ENCODE measurements at regions not wholly inside any gene's neighbourhood (a gene's known extent, or its start where the extent isn't known, plus 50 kb on each side); places are given as distances from the start of the nearest gene placed in this dataset.

- DNase-seq (ENCODE audit: low read depth in 4 of 4, low spot score in 2 of 4), result no peak
These were observed 683.5 kb downstream of the LIG4 start for GRCh38 chr13:107531816-107532215.

- no peak for DNase-seq (ENCODE audit: low read depth in 4 of 4, low spot score in 2 of 4)
These were observed 684.2 kb downstream of the LIG4 start for GRCh38 chr13:107531180-107531579.

- DNase-seq (ENCODE audit: low read depth in 4 of 4, low spot score in 2 of 4), result no peak
These were observed 686.3 kb downstream of the LIG4 start for GRCh38 chr13:107529035-107529434.

GRCh38 chr13:107518780-107519179, 696.6 kb downstream of the LIG4 start:
- DNase-seq (ENCODE audit: low read depth in 4 of 4, low spot score in 2 of 4), result no peak

DNA sequence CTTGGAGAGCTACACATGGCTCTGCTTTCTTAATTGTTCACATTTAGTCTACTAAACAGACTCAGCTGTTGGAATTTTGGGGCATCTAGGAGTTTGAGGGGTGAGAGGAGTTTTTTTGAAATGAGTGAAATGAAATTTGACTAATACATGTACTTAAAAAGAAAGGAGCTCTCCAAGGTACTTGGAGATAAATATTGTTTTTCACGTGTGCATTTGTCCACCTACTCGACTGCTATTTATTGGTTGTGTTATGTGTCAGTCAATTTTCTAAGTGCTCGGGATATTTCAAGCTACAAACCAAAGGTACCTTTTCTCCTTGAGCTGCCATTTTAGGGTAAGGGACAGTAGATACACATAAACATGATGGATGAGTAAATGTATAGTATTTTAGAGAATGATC, 697.0 kb downstream of the LIG4 start:
- DNase-seq (ENCODE audit: low read depth in 4 of 4, low spot score in 2 of 4), result peak in 2 of 4 donors; percentile 1

GRCh38 chr13:107516517-107516916, 698.8 kb downstream of the LIG4 start:
- DNase-seq (ENCODE audit: low read depth in 4 of 4, low spot score in 2 of 4), result no peak

GRCh38 chr13:107512551-107512950, 702.8 kb downstream of the LIG4 start:
- no peak for DNase-seq (ENCODE audit: low read depth in 4 of 4, low spot score in 2 of 4)

GRCh38 chr13:107497661-107498060, 717.7 kb downstream of the LIG4 start:
- DNase-seq (ENCODE audit: low read depth in 4 of 4, low spot score in 2 of 4), result no peak

GRCh38 chr13:107493266-107493665, 722.1 kb downstream of the LIG4 start:
- no peak for DNase-seq (ENCODE audit: low read depth in 4 of 4, low spot score in 2 of 4)

DNA sequence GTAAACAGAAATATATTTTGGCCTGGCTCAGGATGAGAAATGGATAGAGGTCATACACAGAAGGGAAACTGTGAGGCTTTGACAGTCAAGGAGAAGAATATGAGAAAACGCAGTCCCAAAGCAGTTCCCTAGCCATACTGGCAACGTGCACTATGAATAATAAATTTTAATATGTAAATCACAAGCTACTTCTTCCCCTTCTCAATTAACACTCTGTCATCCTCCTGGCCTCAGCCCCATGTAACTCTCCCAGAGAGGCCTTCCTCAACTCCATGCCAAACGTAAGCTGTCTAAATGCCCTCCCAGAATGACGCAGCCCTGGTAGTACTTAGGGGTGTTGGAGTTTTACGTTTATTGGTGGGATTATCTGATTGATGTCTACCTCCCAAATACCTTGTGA, 732.6 kb downstream of the LIG4 start:
- no peak for DNase-seq (ENCODE audit: low read depth in 4 of 4, low spot score in 2 of 4)

GRCh38 chr13:107480130-107480529, 735.2 kb downstream of the LIG4 start:
- DNase-seq (ENCODE audit: low read depth in 4 of 4, low spot score in 2 of 4), result no peak

DNA sequence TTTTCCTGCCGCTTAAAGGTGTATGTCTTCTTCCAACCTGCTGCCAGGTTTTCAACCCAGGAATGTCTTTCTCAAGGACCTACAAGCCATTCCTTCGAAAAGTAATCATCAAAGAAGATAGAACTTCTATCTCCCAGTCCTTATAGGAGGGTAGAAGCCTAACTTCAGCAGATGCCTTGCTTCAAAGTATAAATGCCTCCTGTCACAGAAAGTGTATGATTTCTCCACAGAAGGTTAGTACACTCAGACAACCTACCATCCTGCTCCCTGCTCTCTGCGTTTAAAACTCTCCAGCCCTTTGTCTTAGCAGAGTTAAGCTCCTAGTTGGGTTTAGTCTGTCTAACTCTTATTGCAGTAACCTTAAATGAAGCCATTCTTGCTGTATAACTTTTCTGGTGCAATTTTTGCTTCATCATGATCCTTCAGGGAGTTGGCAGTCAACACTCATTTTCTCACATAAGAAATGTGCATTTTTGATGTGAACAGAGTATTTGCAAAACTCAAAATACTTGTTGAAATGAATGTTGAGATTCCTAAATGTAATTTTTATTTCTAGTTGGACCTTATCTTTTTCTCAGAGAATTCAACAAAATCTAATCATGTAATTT, 737.5 kb downstream of the LIG4 start:
- no peak for DNase-seq (ENCODE audit: low read depth in 4 of 4, low spot score in 2 of 4)

DNA sequence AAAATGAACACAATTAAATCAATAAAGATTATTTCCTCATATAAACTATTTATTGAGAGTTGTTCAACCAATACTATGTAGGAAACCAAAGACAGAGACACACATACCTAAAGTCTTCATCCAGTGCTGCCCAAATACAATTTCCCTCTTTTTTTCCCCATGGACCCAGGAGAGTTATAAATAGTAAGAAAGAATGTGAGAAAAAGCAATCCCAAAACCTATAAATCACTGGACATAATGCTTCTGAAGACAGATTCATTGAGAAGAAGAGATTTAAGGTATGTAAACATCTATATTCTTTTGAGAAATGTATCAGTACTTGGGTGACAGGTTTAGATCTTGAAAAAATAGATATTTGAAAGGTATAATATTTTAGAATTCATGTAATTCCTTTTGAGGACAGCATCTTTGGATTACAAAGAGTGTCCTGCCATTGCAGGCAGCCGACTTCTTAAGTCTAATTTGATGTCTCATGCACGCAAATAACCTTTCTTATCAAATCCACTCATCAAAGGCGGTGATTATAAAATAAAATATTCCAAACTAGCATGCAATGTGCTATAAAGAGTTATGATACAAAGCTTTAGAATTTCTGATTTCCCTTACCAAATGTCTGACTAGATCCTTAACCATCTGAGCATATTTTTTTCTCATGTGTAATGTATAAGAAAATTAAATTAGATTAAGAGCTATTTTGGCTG, 739.4 kb downstream of the LIG4 start:
- DNase-seq (ENCODE audit: low read depth in 4 of 4, low spot score in 2 of 4), result no peak

DNA sequence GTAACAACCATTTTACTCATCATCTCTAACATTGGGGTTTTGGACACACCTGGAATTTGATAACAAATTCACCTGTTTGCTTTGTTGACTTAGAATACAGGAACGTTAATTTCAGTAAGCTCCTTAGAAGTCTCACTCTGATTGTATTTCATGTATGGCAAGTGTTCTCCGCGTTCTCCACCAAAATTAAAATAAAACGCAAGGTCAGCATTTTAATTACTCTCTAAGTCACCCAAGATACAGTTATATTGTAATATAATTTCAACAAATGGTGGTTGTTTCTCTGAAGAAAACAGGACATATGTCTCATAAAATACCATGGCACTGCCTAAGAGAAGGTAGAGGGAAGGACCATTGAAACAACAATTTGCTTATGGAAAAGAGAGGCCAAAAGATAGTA, 742.1 kb downstream of the LIG4 start:
- no peak for DNase-seq (ENCODE audit: low read depth in 4 of 4, low spot score in 2 of 4)

- no peak for DNase-seq (ENCODE audit: low read depth in 4 of 4, low spot score in 2 of 4)
These were observed 748.8 kb downstream of the LIG4 start for GRCh38 chr13:107466326-107467099.

DNA sequence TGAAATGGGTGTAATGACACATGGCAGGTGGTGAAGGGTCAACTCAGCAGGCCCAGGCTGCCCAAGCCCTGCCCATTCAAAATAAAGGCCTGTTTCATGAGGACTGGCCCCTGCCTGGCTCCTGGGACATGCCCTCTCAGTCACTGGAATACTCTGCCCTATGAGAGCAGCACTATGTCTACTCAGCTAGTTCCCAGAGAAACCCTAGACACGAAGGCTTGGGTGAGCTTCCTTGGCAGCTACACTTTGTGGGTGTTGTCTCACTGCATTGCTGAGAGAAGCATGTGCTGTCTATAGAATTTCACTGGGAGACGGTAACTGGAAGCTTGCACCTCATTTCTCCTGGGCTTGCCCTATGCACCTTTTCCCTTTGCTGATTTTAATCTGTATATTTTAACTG, 752.8 kb downstream of the LIG4 start:
- DNase-seq (ENCODE audit: low read depth in 4 of 4, low spot score in 2 of 4), result no peak

DNA sequence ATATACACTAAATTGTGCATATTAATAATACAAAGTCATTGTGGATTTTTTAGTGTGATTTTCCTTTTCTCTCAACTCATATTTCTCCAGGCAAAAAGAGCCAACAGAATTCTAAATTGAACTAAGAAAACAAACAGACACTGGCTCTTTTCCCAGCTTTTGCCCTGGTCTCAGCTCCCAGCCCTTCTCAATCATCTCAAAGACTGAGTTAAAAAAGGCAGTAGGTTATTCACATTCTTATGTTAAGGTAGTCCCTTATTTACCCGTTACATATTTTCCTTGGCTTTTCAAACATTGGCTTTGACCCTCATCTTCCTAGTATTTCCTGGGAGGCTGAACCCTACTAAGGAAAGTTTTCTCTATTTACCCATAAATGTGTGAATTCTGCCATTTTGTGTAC, 753.6 kb downstream of the LIG4 start:
- DNase-seq (ENCODE audit: low read depth in 4 of 4, low spot score in 2 of 4), result no peak

- DNase-seq (ENCODE audit: low read depth in 4 of 4, low spot score in 2 of 4), result no peak
These were observed 755.9 kb downstream of the LIG4 start for GRCh38 chr13:107459430-107459829.

GRCh38 chr13:107458269-107458668, 757.1 kb downstream of the LIG4 start:
- DNase-seq (ENCODE audit: low read depth in 4 of 4, low spot score in 2 of 4), result no peak

DNA sequence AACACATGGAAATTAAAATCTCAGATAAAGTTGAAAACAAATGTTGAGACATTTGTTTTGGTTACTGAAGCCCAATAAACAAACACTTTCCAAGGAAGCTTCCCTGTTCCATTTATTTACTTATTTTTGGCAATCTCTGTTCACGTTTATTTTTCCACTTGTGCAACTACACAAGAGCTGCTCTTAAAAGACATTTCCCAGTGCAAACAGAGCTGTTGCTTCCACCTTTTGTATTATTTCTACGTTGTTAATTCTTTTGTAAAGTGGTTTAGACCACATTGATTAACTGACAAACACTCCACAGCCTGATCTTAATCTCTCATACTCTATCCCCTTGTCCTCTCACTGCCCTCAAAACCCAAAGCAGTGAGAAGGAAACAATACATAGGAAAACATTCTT, 757.6 kb downstream of the LIG4 start:
- DNase-seq (ENCODE audit: low read depth in 4 of 4, low spot score in 2 of 4), result no peak

DNA sequence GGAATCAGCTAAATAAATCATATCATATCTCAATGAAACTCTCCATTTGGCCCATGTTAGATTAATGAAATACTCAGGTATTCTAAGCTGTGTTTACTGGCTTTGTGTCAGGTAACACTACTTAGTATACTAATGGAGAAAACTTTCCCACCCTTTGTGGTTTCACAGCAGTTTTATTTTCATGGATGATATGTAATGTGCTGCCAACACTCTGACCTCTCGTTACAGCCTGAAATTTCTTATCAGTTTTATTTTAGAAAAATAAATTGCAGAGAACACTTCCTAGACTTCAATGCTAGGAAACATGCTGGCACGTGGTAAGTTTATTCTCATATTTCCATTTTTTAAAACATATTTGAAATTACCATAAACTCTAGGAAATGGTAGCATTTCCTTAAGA, 758.9 kb downstream of the LIG4 start:
- no peak for DNase-seq (ENCODE audit: low read depth in 4 of 4, low spot score in 2 of 4)

DNA sequence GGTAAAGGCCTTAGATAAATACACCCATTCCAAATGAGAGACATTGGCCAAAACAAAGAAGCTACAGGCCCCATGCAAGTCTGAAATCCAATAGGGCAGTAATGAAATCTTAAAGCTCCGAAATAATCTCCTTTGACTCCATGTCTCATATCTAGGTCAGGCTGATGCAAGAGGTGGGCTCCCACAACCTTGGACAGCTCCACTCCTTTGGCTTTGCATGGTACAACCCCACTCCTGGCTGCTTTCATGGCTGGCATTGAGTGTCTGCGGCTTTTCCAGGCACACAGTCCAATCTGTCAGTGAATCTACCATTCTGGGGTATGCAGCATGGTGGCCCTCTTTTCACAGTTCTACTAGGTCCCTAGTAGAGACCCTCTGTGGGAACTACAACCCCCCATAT, 762.5 kb downstream of the LIG4 start:
- DNase-seq (ENCODE audit: low read depth in 4 of 4, low spot score in 2 of 4), result no peak
